Neutrophil (primary cell): ENCODE measurements at regions not wholly inside any gene's neighbourhood (a gene's known extent, or its start where the extent isn't known, plus 50 kb on each side); places are given as distances from the start of the nearest gene placed in this dataset.

Experiments used
- H3K27ac ChIP-seq: fragments of 200-600 bp; sonication (generic); 2 replicates; pipeline ENCODE4 v1.5.1; 2016; ENCODE audit warnings: mild to moderate bottlenecking, moderate library complexity
- H3K27me3 ChIP-seq: fragments of 200-600 bp; sonication (generic); 2 replicates; pipeline ENCODE4 v1.6.0; 2016; ENCODE audit warnings: mild to moderate bottlenecking
- H3K36me3 ChIP-seq: fragments of 200-600 bp; sonication (generic); 2 replicates; pipeline ENCODE4 v1.5.1; 2017
- H3K4me1 ChIP-seq, 2 experiments: fragments of 200-600 bp in 1 of 2; sonication (generic) in 1 of 2; 1 replicate in 1 of 2; 2 replicates in 1 of 2; pipeline versions ENCODE4 v1.5.1 to v1.6.1; 2013 to 2016; ENCODE audit warnings: low read depth in 1 of 2, low read length in 1 of 2, mild to moderate bottlenecking in 1 of 2, moderate library complexity in 1 of 2; ENCODE audit not compliant: control insufficient read depth in 1 of 2, insufficient read depth in 1 of 2
- H3K4me3 ChIP-seq, 2 experiments: fragments of 200-600 bp in 1 of 2; sonication (generic) in 1 of 2; 1 replicate in 1 of 2; 2 replicates in 1 of 2; pipeline ENCODE4 v1.5.1; 2013 to 2016; ENCODE audit warnings: low read depth in 1 of 2, low read length in 1 of 2, mild to moderate bottlenecking in 1 of 2, moderate library complexity in 1 of 2
- H3K9me3 ChIP-seq: fragments of 200-600 bp; sonication (generic); 2 replicates; pipeline ENCODE4 v1.5.1; 2016
- TF ChIP-seq, protein P1 (sequence below): fragments of 200-600 bp; sonication (generic); IDR thresholded peaks from 2 replicates; pipeline ENCODE4 v1.5.1; 2016; ENCODE audit warnings: antibody characterized with exemption

DNA sequence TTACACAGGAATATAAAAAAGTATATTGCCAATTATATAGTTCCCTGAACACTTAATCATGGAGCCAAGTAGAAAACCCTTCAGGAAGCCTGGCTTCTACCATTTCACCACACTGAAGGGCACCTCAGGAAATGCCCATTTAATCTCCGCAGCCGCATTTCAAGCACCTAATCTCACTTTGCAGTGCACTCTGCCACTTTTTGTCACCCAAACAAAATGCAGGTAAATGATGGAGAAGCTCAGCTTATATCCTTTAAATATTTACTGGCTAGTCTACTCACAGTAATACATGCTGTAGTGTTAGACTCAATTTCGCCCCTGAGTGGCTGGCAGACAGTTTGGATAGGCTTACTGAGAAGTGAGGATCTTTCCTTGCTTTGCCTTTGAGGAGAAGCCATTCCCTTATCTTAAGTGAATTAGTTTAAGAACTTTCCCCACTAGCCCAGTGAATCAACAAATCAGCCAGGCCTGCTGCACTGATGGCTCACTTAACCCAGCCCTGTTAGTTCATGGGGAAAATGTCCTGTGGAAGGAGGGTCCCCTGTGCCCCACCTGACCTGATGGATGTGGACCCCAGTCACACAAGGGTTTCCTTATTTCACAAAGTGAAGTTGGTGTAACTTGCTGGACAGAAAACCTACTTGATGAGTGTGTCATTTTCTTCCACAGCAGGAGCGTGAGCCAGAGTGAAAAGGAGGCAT, 209.7 kb downstream of the CAAP1 start:
- Histone ChIP-seq H3K4me3 (no peak overlapping the region), H3K27ac (no peak overlapping the region), H3K9me3 (no peaks in the 10 kb centered on the region), H3K27me3 (no peaks in the 10 kb centered on the region), H3K4me1 (no peaks in the 10 kb centered on the region), H3K36me3 (no peaks in the 10 kb centered on the region)
- TF ChIP-seq, protein P1, sequence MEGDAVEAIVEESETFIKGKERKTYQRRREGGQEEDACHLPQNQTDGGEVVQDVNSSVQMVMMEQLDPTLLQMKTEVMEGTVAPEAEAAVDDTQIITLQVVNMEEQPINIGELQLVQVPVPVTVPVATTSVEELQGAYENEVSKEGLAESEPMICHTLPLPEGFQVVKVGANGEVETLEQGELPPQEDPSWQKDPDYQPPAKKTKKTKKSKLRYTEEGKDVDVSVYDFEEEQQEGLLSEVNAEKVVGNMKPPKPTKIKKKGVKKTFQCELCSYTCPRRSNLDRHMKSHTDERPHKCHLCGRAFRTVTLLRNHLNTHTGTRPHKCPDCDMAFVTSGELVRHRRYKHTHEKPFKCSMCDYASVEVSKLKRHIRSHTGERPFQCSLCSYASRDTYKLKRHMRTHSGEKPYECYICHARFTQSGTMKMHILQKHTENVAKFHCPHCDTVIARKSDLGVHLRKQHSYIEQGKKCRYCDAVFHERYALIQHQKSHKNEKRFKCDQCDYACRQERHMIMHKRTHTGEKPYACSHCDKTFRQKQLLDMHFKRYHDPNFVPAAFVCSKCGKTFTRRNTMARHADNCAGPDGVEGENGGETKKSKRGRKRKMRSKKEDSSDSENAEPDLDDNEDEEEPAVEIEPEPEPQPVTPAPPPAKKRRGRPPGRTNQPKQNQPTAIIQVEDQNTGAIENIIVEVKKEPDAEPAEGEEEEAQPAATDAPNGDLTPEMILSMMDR: no peak

DNA sequence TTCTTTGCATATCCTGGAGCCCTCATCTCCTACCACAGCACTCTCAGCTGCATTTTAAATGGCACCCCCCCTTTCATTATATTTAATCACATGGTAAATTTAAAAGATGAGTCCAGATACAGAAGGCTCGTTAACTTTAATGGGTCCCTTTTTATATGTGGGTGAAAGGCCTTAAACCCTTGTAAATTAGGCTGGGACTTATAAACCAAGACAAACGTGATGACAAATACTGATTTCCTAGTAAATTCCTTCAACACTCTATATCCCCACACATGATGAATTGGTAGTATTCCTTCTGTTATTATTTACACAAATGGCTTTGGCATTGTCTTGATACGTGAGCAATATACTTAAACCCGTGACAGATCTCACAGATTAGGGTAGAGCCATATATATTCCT, 210.6 kb downstream of the CAAP1 start:
- H3K27ac ChIP-seq: no peak overlapping the region
- H3K4me3 ChIP-seq: no peak overlapping the region
- no peaks in the 10 kb centered on the region for H3K4me1 ChIP-seq
- no peaks in the 10 kb centered on the region for H3K36me3 ChIP-seq
- H3K9me3 ChIP-seq: no peaks in the 10 kb centered on the region
- H3K27me3 ChIP-seq: no peaks in the 10 kb centered on the region
- TF ChIP-seq, protein P1: no peak

DNA sequence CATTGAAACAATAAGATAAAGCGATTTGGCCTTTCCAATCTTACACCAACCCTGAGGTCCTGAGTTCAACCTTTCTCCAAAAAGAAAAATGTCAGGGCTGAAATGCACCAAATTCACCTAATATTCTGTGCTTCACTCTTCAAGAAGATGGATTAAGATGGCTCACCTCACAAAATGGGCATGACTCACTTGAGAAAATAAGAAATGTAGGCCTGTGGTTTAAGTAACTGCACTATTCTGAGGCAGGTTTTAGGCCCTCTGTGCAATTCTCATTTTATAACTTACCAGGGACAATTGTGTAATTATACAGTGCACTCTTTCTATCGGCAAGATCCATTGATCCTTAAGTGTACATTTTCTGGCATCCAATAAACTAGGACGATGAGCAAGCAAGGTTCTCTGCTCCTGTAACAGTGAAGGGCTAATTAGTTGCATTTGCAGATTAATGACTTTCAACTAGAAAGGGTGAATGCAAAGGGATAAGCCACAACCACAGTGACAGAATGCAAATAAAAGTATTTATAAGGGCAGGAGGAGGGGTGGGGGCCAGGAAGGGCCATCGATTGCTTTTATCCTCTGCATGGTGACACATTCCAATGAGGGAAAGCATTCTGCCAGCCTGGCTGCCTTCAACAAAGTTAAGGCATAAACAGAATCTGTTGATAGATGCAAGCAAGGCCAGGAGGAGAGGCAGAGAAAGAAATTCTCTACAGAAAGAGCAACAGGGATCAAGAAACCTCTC, 214.5 kb downstream of the CAAP1 start:
- Histone ChIP-seq H3K4me1 (no peaks in the 10 kb centered on the region), H3K36me3 (no peaks in the 10 kb centered on the region), H3K4me3 (no peak overlapping the region), H3K27ac (no peak overlapping the region), H3K9me3 (no peaks in the 10 kb centered on the region), H3K27me3 (no peaks in the 10 kb centered on the region)
- TF ChIP-seq, protein P1: no peak

DNA sequence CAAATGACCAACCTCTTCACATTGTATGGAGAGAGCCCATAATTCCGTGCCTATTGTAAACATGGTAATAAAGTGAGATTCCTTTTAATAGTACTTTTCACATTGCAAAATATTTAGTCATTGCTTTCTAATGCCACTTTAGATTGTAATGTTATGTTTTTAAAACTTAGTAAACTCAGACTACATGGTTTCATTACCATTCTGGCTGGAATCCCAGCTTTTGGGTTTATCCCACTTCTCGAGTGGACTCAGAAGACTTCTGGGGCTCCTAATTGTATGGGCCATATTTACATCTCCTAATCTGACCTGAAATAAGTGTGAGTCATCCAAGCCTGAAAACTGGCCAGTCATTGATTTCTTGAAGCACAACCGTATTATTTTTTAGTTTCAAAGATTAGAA, 217.6 kb downstream of the CAAP1 start:
- Histone ChIP-seq H3K4me3 (no peak overlapping the region), H3K27me3 (no peaks in the 10 kb centered on the region), H3K9me3 (no peaks in the 10 kb centered on the region), H3K36me3 (no peaks in the 10 kb centered on the region), H3K27ac (no peak overlapping the region), H3K4me1 (no peaks in the 10 kb centered on the region)
- TF ChIP-seq, protein P1: no peak

DNA sequence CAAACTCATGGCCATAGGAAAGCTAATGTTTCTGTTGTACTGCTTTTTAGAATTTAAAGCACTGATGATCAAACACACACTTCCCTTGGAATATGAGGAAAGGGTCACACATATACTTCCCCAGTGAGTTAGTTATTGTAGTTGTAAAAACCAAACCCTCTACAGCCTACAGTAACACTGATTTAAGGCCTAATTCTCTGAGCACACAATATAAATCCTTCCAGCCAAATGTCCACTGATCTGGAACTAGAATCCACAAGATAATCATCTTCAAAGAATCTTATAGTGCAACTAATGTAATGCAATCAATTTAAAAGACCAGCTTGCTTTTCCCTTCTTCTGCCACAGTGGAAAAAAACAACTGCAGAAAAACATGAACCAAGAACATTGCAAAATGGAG, 219.3 kb downstream of the CAAP1 start:
- Histone ChIP-seq H3K9me3 (no peaks in the 10 kb centered on the region), H3K4me1 (no peaks in the 10 kb centered on the region), H3K4me3 (no peak overlapping the region), H3K27ac (no peak overlapping the region), H3K27me3 (no peaks in the 10 kb centered on the region), H3K36me3 (no peaks in the 10 kb centered on the region)
- TF ChIP-seq, protein P1: no peak
